ENCODE measurements at regions not wholly inside any gene's neighbourhood (a gene's known extent, or its start where the extent isn't known, plus 50 kb on each side); places are given as distances from the start of the nearest gene placed in this dataset.
"Not testable (repeated sequence)": the region's sequence is repeated elsewhere in the genome, so short reads cannot be mapped to it uniquely, and the experiment has no call there.

- Histone ChIP-seq H3K9me3 (ENCODE audit: control insufficient read depth in 2 of 2, low read length in 2 of 2) (no peaks in the 10 kb centered on the region), H3K27me3 (ENCODE audit: control insufficient read depth in 1 of 2, insufficient read depth in 2 of 2, low read length in 2 of 2) (no peaks in the 10 kb centered on the region), H3K9ac (ENCODE audit: low read length in 2 of 2) (no peak overlapping the region), H3K4me1 (ENCODE audit: control insufficient read depth, insufficient read depth, low read length) (no peaks in the 10 kb centered on the region), H3K27ac (ENCODE audit: low read length) (no peak overlapping the region), H3K36me3 (ENCODE audit: control insufficient read depth in 2 of 2, insufficient read depth in 2 of 2, low read length in 2 of 2) (no peaks in the 10 kb centered on the region), H3K4me3 (ENCODE audit: low read length in 2 of 2) (no peak overlapping the region)
These were observed 788.1 kb downstream of the TRIB2 start for GRCh38 chr2:13504808-13505207.

GRCh38 chr2:13508671-13509070 is 791.9 kb downstream of the TRIB2 start:
- Histone ChIP-seq H3K9ac (ENCODE audit: low read length in 2 of 2) (no peak overlapping the region), H3K27me3 (ENCODE audit: control insufficient read depth in 1 of 2, insufficient read depth in 2 of 2, low read length in 2 of 2) (no peaks in the 10 kb centered on the region)

GRCh38 chr2:13515254-13515653 is 798.5 kb downstream of the TRIB2 start:
- Histone ChIP-seq H3K4me3 (ENCODE audit: low read length in 2 of 2) (no peak overlapping the region), H3K4me1 (ENCODE audit: control insufficient read depth, insufficient read depth, low read length) (no peaks in the 10 kb centered on the region), H3K36me3 (ENCODE audit: control insufficient read depth in 2 of 2, insufficient read depth in 2 of 2, low read length in 2 of 2) (no peaks in the 10 kb centered on the region), H3K27me3 (ENCODE audit: control insufficient read depth in 1 of 2, insufficient read depth in 2 of 2, low read length in 2 of 2) (no peaks in the 10 kb centered on the region), H3K9ac (ENCODE audit: low read length in 2 of 2) (no peak overlapping the region), H3K27ac (ENCODE audit: low read length) (no peak overlapping the region), H3K9me3 (ENCODE audit: control insufficient read depth in 2 of 2, low read length in 2 of 2) (no peaks in the 10 kb centered on the region)

More at GRCh38 chr2:13508671-13509070, 791.9 kb downstream of the TRIB2 start:
- Histone ChIP-seq H3K4me3 (ENCODE audit: low read length in 2 of 2) (no peak overlapping the region), H3K9me3 (ENCODE audit: control insufficient read depth in 2 of 2, low read length in 2 of 2) (no peaks in the 10 kb centered on the region), H3K4me1 (ENCODE audit: control insufficient read depth, insufficient read depth, low read length) (no peaks in the 10 kb centered on the region), H3K36me3 (ENCODE audit: control insufficient read depth in 2 of 2, insufficient read depth in 2 of 2, low read length in 2 of 2) (no peaks in the 10 kb centered on the region), H3K27ac (ENCODE audit: low read length) (no peak overlapping the region)

GRCh38 chr2:13522096-13522495 is 805.4 kb downstream of the TRIB2 start:
- no peak overlapping the region for H3K9ac ChIP-seq (ENCODE audit: low read length in 2 of 2)
- no peak overlapping the region for H3K27ac ChIP-seq (ENCODE audit: low read length)
- H3K4me3 ChIP-seq (ENCODE audit: low read length in 2 of 2), result no peak overlapping the region
- no peaks in the 10 kb centered on the region for H3K9me3 ChIP-seq (ENCODE audit: control insufficient read depth in 2 of 2, low read length in 2 of 2)
- H3K4me1 ChIP-seq (ENCODE audit: control insufficient read depth, insufficient read depth, low read length), result no peaks in the 10 kb centered on the region
- H3K27me3 ChIP-seq (ENCODE audit: control insufficient read depth in 1 of 2, insufficient read depth in 2 of 2, low read length in 2 of 2), result no peaks in the 10 kb centered on the region
- no peaks in the 10 kb centered on the region for H3K36me3 ChIP-seq (ENCODE audit: control insufficient read depth in 2 of 2, insufficient read depth in 2 of 2, low read length in 2 of 2)

- Histone ChIP-seq H3K9ac (ENCODE audit: low read length in 2 of 2) (no peak overlapping the region), H3K27ac (ENCODE audit: low read length) (no peak overlapping the region), H3K4me3 (ENCODE audit: low read length in 2 of 2) (no peak overlapping the region), H3K9me3 (ENCODE audit: control insufficient read depth in 2 of 2, low read length in 2 of 2) (no peaks in the 10 kb centered on the region), H3K4me1 (ENCODE audit: control insufficient read depth, insufficient read depth, low read length) (no peaks in the 10 kb centered on the region), H3K36me3 (ENCODE audit: control insufficient read depth in 2 of 2, insufficient read depth in 2 of 2, low read length in 2 of 2) (no peaks in the 10 kb centered on the region), H3K27me3 (ENCODE audit: control insufficient read depth in 1 of 2, insufficient read depth in 2 of 2, low read length in 2 of 2) (no peaks in the 10 kb centered on the region)
These were observed 806.4 kb downstream of the TRIB2 start for GRCh38 chr2:13522917-13523821.

- Histone ChIP-seq H3K9me3 (ENCODE audit: control insufficient read depth in 2 of 2, low read length in 2 of 2) (no peaks in the 10 kb centered on the region), H3K36me3 (ENCODE audit: control insufficient read depth in 2 of 2, insufficient read depth in 2 of 2, low read length in 2 of 2) (no peaks in the 10 kb centered on the region), H3K9ac (ENCODE audit: low read length in 2 of 2) (no peak overlapping the region), H3K4me3 (ENCODE audit: low read length in 2 of 2) (no peak overlapping the region), H3K27me3 (ENCODE audit: control insufficient read depth in 1 of 2, insufficient read depth in 2 of 2, low read length in 2 of 2) (no peaks in the 10 kb centered on the region), H3K4me1 (ENCODE audit: control insufficient read depth, insufficient read depth, low read length) (no peaks in the 10 kb centered on the region), H3K27ac (ENCODE audit: low read length) (no peak overlapping the region)
These were observed 807.8 kb downstream of the TRIB2 start for GRCh38 chr2:13524492-13524891.

- H3K27ac ChIP-seq (ENCODE audit: low read length); H3K4me1 ChIP-seq (ENCODE audit: control insufficient read depth, insufficient read depth, low read length); H3K27me3 ChIP-seq (ENCODE audit: control insufficient read depth in 1 of 2, insufficient read depth in 2 of 2, low read length in 2 of 2); H3K4me3 ChIP-seq (ENCODE audit: low read length in 2 of 2); H3K36me3 ChIP-seq (ENCODE audit: control insufficient read depth in 2 of 2, insufficient read depth in 2 of 2, low read length in 2 of 2); H3K9ac ChIP-seq (ENCODE audit: low read length in 2 of 2); H3K9me3 ChIP-seq (ENCODE audit: control insufficient read depth in 2 of 2, low read length in 2 of 2): not testable (repeated sequence)
These were observed 815.1 kb downstream of the TRIB2 start for GRCh38 chr2:13531735-13532410.

GRCh38 chr2:13532781-13533523 is 816.2 kb downstream of the TRIB2 start:
- not testable (repeated sequence) for H3K4me1 ChIP-seq (ENCODE audit: control insufficient read depth, insufficient read depth, low read length); H3K27ac ChIP-seq (ENCODE audit: low read length); H3K36me3 ChIP-seq (ENCODE audit: control insufficient read depth in 2 of 2, insufficient read depth in 2 of 2, low read length in 2 of 2); H3K9me3 ChIP-seq (ENCODE audit: control insufficient read depth in 2 of 2, low read length in 2 of 2); H3K4me3 ChIP-seq (ENCODE audit: low read length in 2 of 2); H3K27me3 ChIP-seq (ENCODE audit: control insufficient read depth in 1 of 2, insufficient read depth in 2 of 2, low read length in 2 of 2); H3K9ac ChIP-seq (ENCODE audit: low read length in 2 of 2)

GRCh38 chr2:13533524-13533922 is 816.8 kb downstream of the TRIB2 start:
- no peaks in the 10 kb centered on the region for H3K27me3 ChIP-seq (ENCODE audit: control insufficient read depth in 1 of 2, insufficient read depth in 2 of 2, low read length in 2 of 2)
- H3K36me3 ChIP-seq (ENCODE audit: control insufficient read depth in 2 of 2, insufficient read depth in 2 of 2, low read length in 2 of 2), result no peaks in the 10 kb centered on the region
- H3K9ac ChIP-seq (ENCODE audit: low read length in 2 of 2), result no peak overlapping the region
- H3K9me3 ChIP-seq (ENCODE audit: control insufficient read depth in 2 of 2, low read length in 2 of 2), result no peaks in the 10 kb centered on the region
- H3K4me1 ChIP-seq (ENCODE audit: control insufficient read depth, insufficient read depth, low read length), result no peaks in the 10 kb centered on the region
- H3K27ac ChIP-seq (ENCODE audit: low read length), result no peak overlapping the region
- H3K4me3 ChIP-seq (ENCODE audit: low read length in 2 of 2), result no peak overlapping the region

GRCh38 chr2:13536941-13537340 is 820.2 kb downstream of the TRIB2 start:
- Histone ChIP-seq H3K4me1 (ENCODE audit: control insufficient read depth, insufficient read depth, low read length) (no peaks in the 10 kb centered on the region), H3K9ac (ENCODE audit: low read length in 2 of 2) (no peak overlapping the region), H3K36me3 (ENCODE audit: control insufficient read depth in 2 of 2, insufficient read depth in 2 of 2, low read length in 2 of 2) (no peaks in the 10 kb centered on the region), H3K27me3 (ENCODE audit: control insufficient read depth in 1 of 2, insufficient read depth in 2 of 2, low read length in 2 of 2) (no peaks in the 10 kb centered on the region), H3K4me3 (ENCODE audit: low read length in 2 of 2) (no peak overlapping the region), H3K9me3 (ENCODE audit: control insufficient read depth in 2 of 2, low read length in 2 of 2) (no peaks in the 10 kb centered on the region), H3K27ac (ENCODE audit: low read length) (no peak overlapping the region)

Data from stomach smooth muscle (tissue), 2 donors.